H9 (cell line): ENCODE measurements at regions not wholly inside any gene's neighbourhood (a gene's known extent, or its start where the extent isn't known, plus 50 kb on each side); places are given as distances from the start of the nearest gene placed in this dataset.
"Not testable (repeated sequence)": the region's sequence is repeated elsewhere in the genome, so short reads cannot be mapped to it uniquely, and the experiment has no call there.

Experiments
- DNase-seq: peaks from one replicate; pipeline ENCODE4 v3.0.0-alpha.2; 2017
- H2AFZ ChIP-seq: one replicate; pipeline ENCODE4 v1.6.1; 2013; ENCODE audit warnings: mild to moderate bottlenecking, low read length, control low read depth, moderate library complexity
- H2AK5ac ChIP-seq: 2 replicates; pipeline ENCODE4 v1.6.1; 2013; ENCODE audit warnings: low read length, control low read depth, mixed read lengths; ENCODE audit not compliant: insufficient read length
- H2BK120ac ChIP-seq: one replicate; pipeline ENCODE4 v1.6.1; 2013; ENCODE audit warnings: low read depth, mild to moderate bottlenecking, low read length, control low read depth, inconsistent platforms; ENCODE audit not compliant: poor library complexity, severe bottlenecking
- H2BK12ac ChIP-seq: 2 replicates; pipeline ENCODE4 v1.6.1; 2013; ENCODE audit warnings: low read length, control low read depth, mixed read lengths, low read depth; ENCODE audit not compliant: insufficient read length
- H2BK15ac ChIP-seq: 2 replicates; pipeline ENCODE4 v1.6.1; 2013; ENCODE audit warnings: low read depth, low read length, control low read depth
- H2BK20ac ChIP-seq: one replicate; pipeline ENCODE4 v1.6.1; 2013; ENCODE audit warnings: low read depth, mild to moderate bottlenecking, low read length, control low read depth, inconsistent platforms; ENCODE audit not compliant: poor library complexity, severe bottlenecking
- H2BK5ac ChIP-seq: 2 replicates; pipeline ENCODE4 v1.6.1; 2013; ENCODE audit warnings: low read length, control low read depth, mixed read lengths; ENCODE audit not compliant: insufficient read length
- H3K14ac ChIP-seq: 2 replicates; pipeline ENCODE4 v1.6.1; 2013; ENCODE audit warnings: low read length, control low read depth; ENCODE audit not compliant: insufficient read depth
- H3K18ac ChIP-seq: 2 replicates; pipeline ENCODE4 v1.6.1; 2013; ENCODE audit warnings: low read depth, mild to moderate bottlenecking, mixed read lengths, low read length, control low read depth; ENCODE audit not compliant: insufficient read length
- H3K23ac ChIP-seq: 2 replicates; pipeline ENCODE4 v1.6.1; 2013; ENCODE audit warnings: low read length, control low read depth, mixed read lengths, low read depth; ENCODE audit not compliant: insufficient read length
- H3K23me2 ChIP-seq: 2 replicates; pipeline ENCODE4 v1.6.1; 2013; ENCODE audit warnings: low read depth, mild to moderate bottlenecking, mixed read lengths, low read length, control low read depth; ENCODE audit not compliant: insufficient read length, poor library complexity, severe bottlenecking
- H3K27ac ChIP-seq: 2 replicates; pipeline ENCODE4 v1.5.1; 2013; ENCODE audit warnings: low read length, control low read depth, mixed read lengths, low read depth; ENCODE audit not compliant: insufficient read length
- H3K27me3 ChIP-seq: 2 replicates; pipeline ENCODE4 v1.6.1; 2013; ENCODE audit warnings: low read length, control low read depth, inconsistent platforms; ENCODE audit not compliant: insufficient read depth
- H3K4ac ChIP-seq: 2 replicates; pipeline ENCODE4 v1.6.1; 2013; ENCODE audit warnings: low read depth, mild to moderate bottlenecking, control low read depth, inconsistent platforms, low read length, moderate library complexity
- H3K4me1 ChIP-seq: 2 replicates; pipeline ENCODE4 v1.6.1; 2013; ENCODE audit warnings: low read length, control low read depth, inconsistent platforms; ENCODE audit not compliant: insufficient read depth
- H3K4me2 ChIP-seq: 2 replicates; pipeline ENCODE4 v1.6.1; 2013; ENCODE audit warnings: low read length, control low read depth, mixed read lengths; ENCODE audit not compliant: insufficient read length, insufficient read depth
- H3K56ac ChIP-seq: 2 replicates; pipeline ENCODE4 v1.6.1; 2013; ENCODE audit warnings: low read depth, mild to moderate bottlenecking, mixed read lengths, low read length, control low read depth; ENCODE audit not compliant: insufficient read length
- H3K79me1 ChIP-seq: 2 replicates; pipeline ENCODE4 v1.6.1; 2013; ENCODE audit warnings: low read depth, mild to moderate bottlenecking, moderate library complexity, low read length, control low read depth, inconsistent platforms; ENCODE audit not compliant: insufficient read depth, poor library complexity, severe bottlenecking
- H3K79me2 ChIP-seq: 2 replicates; pipeline ENCODE4 v1.6.1; 2013; ENCODE audit warnings: low read length, control low read depth, inconsistent platforms; ENCODE audit not compliant: insufficient read depth
- H3K9ac ChIP-seq: 2 replicates; pipeline ENCODE4 v1.6.1; 2013; ENCODE audit warnings: low read length, control low read depth, mixed read lengths; ENCODE audit not compliant: insufficient read length; ENCODE audit errors: extremely low read depth
- H3K9me3 ChIP-seq: one replicate; pipeline ENCODE4 v1.6.1; 2013; ENCODE audit warnings: low read depth, low read length, inconsistent platforms; ENCODE audit not compliant: control insufficient read depth
- H3T11ph ChIP-seq: one replicate; pipeline ENCODE4 v1.6.1; 2013; ENCODE audit warnings: mild to moderate bottlenecking, low read length, control low read depth, inconsistent platforms
- H4K20me1 ChIP-seq: one replicate; pipeline ENCODE4 v1.6.1; 2013; ENCODE audit not compliant: control insufficient read depth, insufficient read length, insufficient read depth
- H4K5ac ChIP-seq: 2 replicates; pipeline ENCODE4 v1.6.1; 2013; ENCODE audit warnings: low read depth, mild to moderate bottlenecking, mixed read lengths, low read length, control low read depth; ENCODE audit not compliant: insufficient read length
- H4K8ac ChIP-seq: replicated peaks from 2 replicates; pipeline ENCODE4 v1.6.1; 2013; ENCODE audit warnings: low read length, control low read depth, mixed read lengths, low read depth; ENCODE audit not compliant: insufficient read length
- H4K91ac ChIP-seq: 2 replicates; pipeline ENCODE4 v1.6.1; 2013; ENCODE audit warnings: low read depth, mild to moderate bottlenecking, moderate library complexity, mixed read lengths, low read length, control low read depth; ENCODE audit not compliant: insufficient read length
- H3K27ac Mint-ChIP-seq, 3 experiments: 2 replicates in 2 of 3; 3 replicates in 1 of 3; pipeline ENCODE4 v1.8.0; 2020 to 2021; ENCODE audit warnings: mixed read lengths in 3 of 3, mild to moderate bottlenecking in 1 of 3, moderate library complexity in 1 of 3
- H3K27me3 Mint-ChIP-seq: 2 replicates; pipeline ENCODE4 v1.8.0; 2021; ENCODE audit warnings: low read depth, mild to moderate bottlenecking, moderate library complexity, mixed read lengths
- H3K36me3 Mint-ChIP-seq, 3 experiments: 2 replicates in 2 of 3; 3 replicates in 1 of 3; pipeline ENCODE4 v1.8.0; 2020 to 2021; ENCODE audit warnings: low read depth in 3 of 3, mixed read lengths in 3 of 3; ENCODE audit not compliant: insufficient read depth in 1 of 3
- H3K4me1 Mint-ChIP-seq, 2 experiments: 2 replicates each; pipeline ENCODE4 v1.8.0; 2020; ENCODE audit warnings: mixed read lengths in 2 of 2
- H3K4me3 Mint-ChIP-seq, 2 experiments: 2 replicates in 1 of 2; 3 replicates in 1 of 2; pipeline ENCODE4 v1.8.0; 2020 to 2021; ENCODE audit warnings: mild to moderate bottlenecking in 2 of 2, mixed read lengths in 2 of 2, moderate library complexity in 1 of 2
- H3K9me3 Mint-ChIP-seq, 2 experiments: 2 replicates in 1 of 2; 3 replicates in 1 of 2; pipeline ENCODE4 v1.8.0; 2020; ENCODE audit warnings: mild to moderate bottlenecking in 2 of 2, mixed read lengths in 2 of 2, moderate library complexity in 1 of 2
- WGBS: extraction: QIAGEN DNeasy Blood & Tissue Kit; methylation state at CpG from one replicate; pipeline ENCODE4 v1.1.7; 2013; ENCODE audit warnings: missing lambda C conversion rate, low lambda C conversion rate, mixed read lengths; ENCODE audit not compliant: insufficient read length; ENCODE audit errors: extremely low coverage; 5-methylcytosine and 5-hydroxymethylcytosine counted together

DNA sequence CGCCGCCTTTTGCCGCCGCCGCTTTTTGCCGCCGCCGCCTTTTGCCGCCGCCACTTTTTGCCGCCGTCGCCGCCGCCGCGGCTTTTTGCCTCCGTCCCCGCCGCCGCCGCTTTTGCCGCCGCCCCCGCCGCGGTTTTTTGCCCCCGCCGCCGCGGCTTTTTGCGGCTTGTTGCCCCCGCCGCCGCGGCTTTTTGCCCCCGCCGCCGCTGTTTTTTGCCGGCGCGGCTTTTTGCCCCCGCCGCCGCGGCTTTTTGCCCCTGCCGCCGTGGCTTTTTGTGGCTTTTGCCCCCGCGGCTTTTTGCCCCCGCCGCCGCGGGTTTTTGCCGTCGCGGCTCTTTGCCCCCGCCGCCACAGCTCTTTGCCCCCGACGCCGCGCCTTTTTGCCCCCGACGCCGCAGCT is 311.1 kb downstream of the TP53TG3F start:
- not testable (repeated sequence) for H3K27me3 ChIP-seq, H3T11ph ChIP-seq, H3K9me3 ChIP-seq, H2BK120ac ChIP-seq, H3K27ac ChIP-seq, H3K27me3 Mint-ChIP-seq, H3K14ac ChIP-seq, H4K20me1 ChIP-seq, H3K23me2 ChIP-seq, H3K56ac ChIP-seq, H3K4me2 ChIP-seq, H3K4me1 Mint-ChIP-seq, H4K8ac ChIP-seq, H2BK12ac ChIP-seq, H4K5ac ChIP-seq, H2AK5ac ChIP-seq, H3K79me2 ChIP-seq, DNase-seq, H2BK15ac ChIP-seq, H3K9ac ChIP-seq, H2AFZ ChIP-seq, H2BK20ac ChIP-seq, H4K91ac ChIP-seq, H3K18ac ChIP-seq, H3K4me3 Mint-ChIP-seq, H3K4me1 ChIP-seq, H3K27ac Mint-ChIP-seq, H3K23ac ChIP-seq, H3K4ac ChIP-seq, H2BK5ac ChIP-seq, H3K79me1 ChIP-seq
- H3K9me3 Mint-ChIP-seq, result peaks cover 23 to 34% of the 10 kb centered on the region in 2 experiments
- WGBS, result no CpG with 5 or more reads among the region's 66 CpGs
- peaks cover 6 to 10% (median 6%) of the 10 kb centered on the region in 3 experiments; a peak in 6 of 7 replicates for H3K36me3 Mint-ChIP-seq

DNA sequence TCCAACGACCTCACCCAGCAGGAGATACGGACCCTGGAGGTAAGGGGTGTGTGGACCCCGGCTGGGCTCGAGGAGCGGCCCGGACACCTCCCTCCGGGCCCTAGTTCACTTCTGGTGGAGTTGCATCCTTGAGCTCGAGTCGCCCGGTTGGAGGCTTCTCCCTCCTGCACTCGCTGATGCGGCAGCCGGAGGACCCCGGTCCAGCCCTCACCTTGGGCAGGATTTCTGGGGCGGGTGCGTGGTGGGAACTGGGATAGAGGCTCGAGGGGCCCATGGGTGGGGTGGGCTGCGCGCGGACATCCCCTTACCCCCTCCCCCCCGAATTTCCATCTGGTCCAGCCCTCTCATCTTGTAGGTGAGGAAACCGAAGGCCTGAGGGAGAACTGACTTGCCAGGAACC is 311.8 kb downstream of the TP53TG3F start:
- H3K27me3 Mint-ChIP-seq, H3K9ac ChIP-seq, H3K4me1 ChIP-seq, H2BK15ac ChIP-seq, H3K56ac ChIP-seq, H3K4ac ChIP-seq, H3K27ac Mint-ChIP-seq, H4K20me1 ChIP-seq, H3K79me2 ChIP-seq, H3K27me3 ChIP-seq, H2BK5ac ChIP-seq, H3T11ph ChIP-seq, H3K4me1 Mint-ChIP-seq, H2BK20ac ChIP-seq, H4K8ac ChIP-seq, H3K23me2 ChIP-seq, H3K18ac ChIP-seq, H4K91ac ChIP-seq, H2BK12ac ChIP-seq, H2BK120ac ChIP-seq, H3K4me2 ChIP-seq, H2AK5ac ChIP-seq, H3K79me1 ChIP-seq, DNase-seq, H3K4me3 Mint-ChIP-seq, H3K9me3 ChIP-seq, H3K14ac ChIP-seq, H3K27ac ChIP-seq, H3K23ac ChIP-seq, H4K5ac ChIP-seq, H2AFZ ChIP-seq: not testable (repeated sequence)
- H3K36me3 Mint-ChIP-seq, result peaks cover 6 to 10% (median 6%) of the 10 kb centered on the region in 3 experiments; a peak in 6 of 7 replicates
- peaks cover 22 to 35% of the 10 kb centered on the region in 2 experiments for H3K9me3 Mint-ChIP-seq
- no CpG with 5 or more reads among the region's 22 CpGs for WGBS
